ENCODE measurements at regions not wholly inside any gene's neighbourhood (a gene's known extent, or its start where the extent isn't known, plus 50 kb on each side); places are given as distances from the start of the nearest gene placed in this dataset.

GRCh38 chr16:86307514-86307903, 202.8 kb upstream of the FOXF1 start:
- H3K9ac ChIP-seq (ENCODE audit: low read length): no peak overlapping the region
- intact Hi-C loops (cut with micrococcal nuclease): no loop called here
- H3K79me2 ChIP-seq (ENCODE audit: insufficient read depth, low read length): no peaks in the 10 kb centered on the region
- RAD21 ChIA-PET (ENCODE audit: low non-redundant PET in 1 of 2, low total read pairs in 2 of 2, uncharacterized antibody in 2 of 2, unreplicated experiment in 2 of 2): no interaction called here
- H3K4me1 ChIP-seq (ENCODE audit: control insufficient read depth in 1 of 2, insufficient read depth in 2 of 2, low read length in 2 of 2): peaks cover 3 to 10% of the 10 kb centered on the region in 2 experiments; a peak in 3 of 4 replicates
- peak overlapping the region; percentile 40 for H2AFZ ChIP-seq (ENCODE audit: low read depth, low read length, poor library complexity, severe bottlenecking)
- POLR2A ChIA-PET: no interaction called here
- no TSS peak for BruUV-seq (replicated peaks)
- ATAC-seq: peak; percentile 52
- CTCF ChIA-PET: interaction anchor here (1.1 kb wide), 1 partner anchor 33 kb away, joined by 3 read pairs; no protein-coding TSS in a partner anchor
- no peaks in the 10 kb centered on the region for H4K20me1 ChIP-seq (ENCODE audit: insufficient read depth)
- peak overlapping the region; percentile 24 for H3K4me2 ChIP-seq (ENCODE audit: low read length)
- no peaks in the 10 kb centered on the region for H3K9me2 ChIP-seq (ENCODE audit: insufficient read depth)
- no peaks in the 10 kb centered on the region for H3K9me3 ChIP-seq (ENCODE audit: control insufficient read depth in 1 of 2, insufficient read depth in 1 of 2, low read depth in 1 of 2, low read length in 2 of 2)
- peaks cover 13% of the 10 kb centered on the region; the same call in 1 of the 2 replicates for H3K27me3 ChIP-seq (ENCODE audit: insufficient read depth, low read length)
- H3K4me3 ChIP-seq (replicated peaks in 1 of 2; ENCODE audit: low read depth in 1 of 2, low read length in 2 of 2): no peak overlapping the region
- H3K27ac ChIP-seq (ENCODE audit: low read depth, low read length): no peak overlapping the region
- no peaks in the 10 kb centered on the region for H3K36me3 ChIP-seq (ENCODE audit: control insufficient read depth in 1 of 2, insufficient read depth in 2 of 2, low read length in 2 of 2)
- peak; percentile 21 for DNase-seq (ENCODE audit: low read depth, low spot score)
- 0 out of 2 replicates have a peak, but pooled peaks have one; percentile 18 for TF ChIP-seq CBX3 (IDR thresholded peaks at IDR 0.05; ENCODE audit: low read depth)
- TF ChIP-seq CEBPB (IDR thresholded peaks at IDR 0.05; ENCODE audit: low read depth): peak; percentile 71
- no peak for TF ChIP-seq EGR1 (IDR thresholded peaks at IDR 0.05; ENCODE audit: low read depth)

- H3K9ac ChIP-seq (ENCODE audit: low read length): no peak overlapping the region
- POLR2A ChIA-PET: no interaction called here
- DNase-seq (ENCODE audit: low read depth, low spot score) (no peak), ATAC-seq (no peak)
- H3K4me2 ChIP-seq (ENCODE audit: low read length): no peak overlapping the region
- no peaks in the 10 kb centered on the region for H3K36me3 ChIP-seq (ENCODE audit: control insufficient read depth in 1 of 2, insufficient read depth in 2 of 2, low read length in 2 of 2)
- intact Hi-C loops (cut with micrococcal nuclease): no loop called here
- no peaks in the 10 kb centered on the region for H4K20me1 ChIP-seq (ENCODE audit: insufficient read depth)
- H2AFZ ChIP-seq (ENCODE audit: low read depth, low read length, poor library complexity, severe bottlenecking): no peak overlapping the region
- RAD21 ChIA-PET (ENCODE audit: low non-redundant PET in 1 of 2, low total read pairs in 2 of 2, uncharacterized antibody in 2 of 2, unreplicated experiment in 2 of 2): no interaction called here
- no peak for TF ChIP-seq ZBTB33 (IDR thresholded peaks at IDR 0.05; ENCODE audit: extremely low read depth, insufficient replicate concordance, low read length)
- TF ChIP-seq FOSL1 (IDR thresholded peaks at IDR 0.05; ENCODE audit: low read depth): no peak
- no peak for TF ChIP-seq POLR2A (IDR thresholded peaks at IDR 0.05; ENCODE audit: borderline replicate concordance, extremely low read depth, insufficient read depth, insufficient read length)
- no peak for TF ChIP-seq SP1 (IDR thresholded peaks at IDR 0.05; ENCODE audit: low read depth)
- no peak for TF ChIP-seq EZH2phosphoT487 (IDR thresholded peaks at IDR 0.05; ENCODE audit: borderline replicate concordance)
- TF ChIP-seq ZFX (IDR thresholded peaks at IDR 0.05): no peak
- no peak for TF ChIP-seq YY1 (IDR thresholded peaks at IDR 0.05; ENCODE audit: extremely low read depth, insufficient replicate concordance, low read depth, low read length)
- no peak for TF ChIP-seq CEBPB (IDR thresholded peaks at IDR 0.05; ENCODE audit: low read depth)
- TF ChIP-seq CBX3 (IDR thresholded peaks at IDR 0.05; ENCODE audit: low read depth): no peak
- H3K9me2 ChIP-seq (ENCODE audit: insufficient read depth): no peaks in the 10 kb centered on the region
- peaks cover 13% of the 10 kb centered on the region; the same call in 1 of the 2 replicates for H3K27me3 ChIP-seq (ENCODE audit: insufficient read depth, low read length)
- no TSS peak for BruUV-seq (replicated peaks)
- no peak overlapping the region for H3K4me3 ChIP-seq (replicated peaks in 1 of 2; ENCODE audit: low read depth in 1 of 2, low read length in 2 of 2)
- no peaks in the 10 kb centered on the region for H3K9me3 ChIP-seq (ENCODE audit: control insufficient read depth in 1 of 2, insufficient read depth in 1 of 2, low read depth in 1 of 2, low read length in 2 of 2)
- H3K27ac ChIP-seq (ENCODE audit: low read depth, low read length): no peak overlapping the region
- H3K4me1 ChIP-seq (ENCODE audit: control insufficient read depth in 1 of 2, insufficient read depth in 2 of 2, low read length in 2 of 2): peaks cover 3 to 10% of the 10 kb centered on the region in 2 experiments; a peak in 3 of 4 replicates
- H3K79me2 ChIP-seq (ENCODE audit: insufficient read depth, low read length): no peaks in the 10 kb centered on the region
- CTCF ChIA-PET: interaction anchor here (1.0 to 1.1 kb wide), 2 partner anchors 32 to 55 kb away, joined by 3 to 5 read pairs; no protein-coding TSS in a partner anchor
These were observed 201.8 kb upstream of the FOXF1 start for GRCh38 chr16:86308514-86308913.
